ENCODE measurements at regions not wholly inside any gene's neighbourhood (a gene's known extent, or its start where the extent isn't known, plus 50 kb on each side); places are given as distances from the start of the nearest gene placed in this dataset.

GRCh38 chr5:125412561-125413495 is 666.4 kb upstream of the ZNF608 start:
- peak; percentile 43 for TF ChIP-seq CTCF (IDR thresholded peaks at IDR 0.05; ENCODE audit: unreplicated experiment)
- no peaks in the 10 kb centered on the region for H3K9me3 Mint-ChIP-seq (ENCODE audit: low read depth)
- peak overlapping the region; percentile 79 for H3K27ac Mint-ChIP-seq
- H3K27me3 Mint-ChIP-seq = no peaks in the 10 kb centered on the region
- H3K4me1 Mint-ChIP-seq (ENCODE audit: low read depth) = peaks cover 68% of the 10 kb centered on the region
- H3K36me3 Mint-ChIP-seq (ENCODE audit: insufficient read depth) = no peaks in the 10 kb centered on the region
- DNase-seq (ENCODE audit: low spot score, unreplicated experiment) = peak; percentile 49
- H3K4me3 Mint-ChIP-seq (ENCODE audit: low read depth) = peak overlapping the region; percentile 6

GRCh38 chr5:125413496-125414274 is 667.2 kb upstream of the ZNF608 start:
- H3K9me3 Mint-ChIP-seq (ENCODE audit: low read depth) = no peaks in the 10 kb centered on the region
- peaks cover 64% of the 10 kb centered on the region for H3K4me1 Mint-ChIP-seq (ENCODE audit: low read depth)
- TF ChIP-seq CTCF (IDR thresholded peaks at IDR 0.05; ENCODE audit: unreplicated experiment) = no peak
- no peaks in the 10 kb centered on the region for H3K27me3 Mint-ChIP-seq
- no peak overlapping the region for H3K4me3 Mint-ChIP-seq (ENCODE audit: low read depth)
- H3K36me3 Mint-ChIP-seq (ENCODE audit: insufficient read depth) = no peaks in the 10 kb centered on the region
- no peak for DNase-seq (ENCODE audit: low spot score, unreplicated experiment)
- H3K27ac Mint-ChIP-seq = no peak overlapping the region

- no peaks in the 10 kb centered on the region for H3K27me3 Mint-ChIP-seq
- peaks cover 49% of the 10 kb centered on the region for H3K4me1 Mint-ChIP-seq (ENCODE audit: low read depth)
- no peaks in the 10 kb centered on the region for H3K36me3 Mint-ChIP-seq (ENCODE audit: insufficient read depth)
- DNase-seq (ENCODE audit: low spot score, unreplicated experiment) = no peak
- H3K4me3 Mint-ChIP-seq (ENCODE audit: low read depth) = no peak overlapping the region
- H3K27ac Mint-ChIP-seq = no peak overlapping the region
- TF ChIP-seq CTCF (IDR thresholded peaks at IDR 0.05; ENCODE audit: unreplicated experiment) = no peak
- H3K9me3 Mint-ChIP-seq (ENCODE audit: low read depth) = no peaks in the 10 kb centered on the region
Measured at GRCh38 chr5:125415126-125415525, 668.7 kb upstream of the ZNF608 start.

GRCh38 chr5:125416055-125416454 is 669.6 kb upstream of the ZNF608 start:
- no peaks in the 10 kb centered on the region for H3K27me3 Mint-ChIP-seq
- TF ChIP-seq CTCF (IDR thresholded peaks at IDR 0.05; ENCODE audit: unreplicated experiment) = no peak
- peaks cover 41% of the 10 kb centered on the region for H3K4me1 Mint-ChIP-seq (ENCODE audit: low read depth)
- H3K4me3 Mint-ChIP-seq (ENCODE audit: low read depth) = no peak overlapping the region
- H3K27ac Mint-ChIP-seq = no peak overlapping the region
- DNase-seq (ENCODE audit: low spot score, unreplicated experiment) = no peak
- no peaks in the 10 kb centered on the region for H3K36me3 Mint-ChIP-seq (ENCODE audit: insufficient read depth)
- H3K9me3 Mint-ChIP-seq (ENCODE audit: low read depth) = no peaks in the 10 kb centered on the region

GRCh38 chr5:125421006-125421405 is 674.6 kb upstream of the ZNF608 start:
- Mint-ChIP-seq H3K4me1 (ENCODE audit: low read depth) (peaks cover 16% of the 10 kb centered on the region), H3K9me3 (ENCODE audit: low read depth) (no peaks in the 10 kb centered on the region), H3K27me3 (no peaks in the 10 kb centered on the region), H3K4me3 (ENCODE audit: low read depth) (no peak overlapping the region), H3K27ac (no peak overlapping the region), H3K36me3 (ENCODE audit: insufficient read depth) (no peaks in the 10 kb centered on the region)
- no peak for DNase-seq (ENCODE audit: low spot score, unreplicated experiment)
- no peak for TF ChIP-seq CTCF (IDR thresholded peaks at IDR 0.05; ENCODE audit: unreplicated experiment)
